CD4-positive, alpha-beta T cell (primary cell): ENCODE measurements at regions not wholly inside any gene's neighbourhood (a gene's known extent, or its start where the extent isn't known, plus 50 kb on each side); places are given as distances from the start of the nearest gene placed in this dataset.

Experiments used
- ATAC-seq: fragments of 200-7000 bp; cut with Tn5 transposase; one replicate; pipeline ENCODE4 v1.10.0; 2022; ENCODE audit warnings: mild to moderate bottlenecking; ENCODE audit not compliant: poor library complexity
- CTCF ChIA-PET: fragments of 350-600 bp; sonication (Branson Sonifier 250); formaldehyde crosslinking; loops from one replicate; lab custom pipeline; 2021; ENCODE audit warnings: antibody characterized with exemption, inconsistent platforms; lab: Charles Lee
- POLR2A ChIA-PET: fragments of 350-600 bp; sonication (Branson Sonifier 250); formaldehyde crosslinking; loops from one replicate; lab custom pipeline; 2021; ENCODE audit warnings: antibody characterized with exemption, inconsistent platforms; lab: Charles Lee
- DNase-seq, 14 experiments: peaks; one replicate each; pipeline ENCODE4 v3.0.0-alpha.2; 2013 to 2020; ENCODE audit warnings: mixed read lengths in 2 of 14
- H3K27ac ChIP-seq, 2 donors: one replicate each; pipeline versions ENCODE4 v1.5.1 to v1.7.0; 2013; ENCODE audit warnings: low read length in 2 of 2, low read depth in 1 of 2, mild to moderate bottlenecking in 1 of 2
- H3K27me3 ChIP-seq, 2 experiments: 1 replicate in 1 of 2; 2 replicates in 1 of 2; pipeline versions ENCODE4 v1.6.1 to v1.7.0; 2013; ENCODE audit warnings: low read length in 2 of 2, control low read depth in 1 of 2, mild to moderate bottlenecking in 1 of 2, moderate library complexity in 1 of 2; ENCODE audit not compliant: insufficient read depth in 2 of 2, control insufficient read depth in 1 of 2
- H3K36me3 ChIP-seq: one replicate; pipeline ENCODE4 v1.6.1; 2013; ENCODE audit warnings: low read length, control low read depth; ENCODE audit not compliant: insufficient read depth
- H3K4me1 ChIP-seq: one replicate; pipeline ENCODE4 v1.6.1; 2013; ENCODE audit warnings: low read length, control low read depth; ENCODE audit not compliant: insufficient read depth
- H3K4me3 ChIP-seq: one replicate; pipeline ENCODE4 v1.5.1; 2013; ENCODE audit warnings: mild to moderate bottlenecking, low read length, moderate library complexity
- H3K9me3 ChIP-seq, 2 experiments: 1 replicate in 1 of 2; 2 replicates in 1 of 2; pipeline versions ENCODE4 v1.6.1 to v1.7.0; 2013; ENCODE audit warnings: low read length in 2 of 2, mild to moderate bottlenecking in 2 of 2, control low read depth in 1 of 2, moderate library complexity in 1 of 2; ENCODE audit not compliant: control insufficient read depth in 1 of 2, insufficient read depth in 1 of 2
- H3K27ac Mint-ChIP-seq: one replicate; pipeline ENCODE4 v1.8.0; 2020; ENCODE audit warnings: mixed read lengths
- H3K27me3 Mint-ChIP-seq: one replicate; pipeline ENCODE4 v1.8.0; 2021; ENCODE audit warnings: mixed read lengths
- H3K36me3 Mint-ChIP-seq: one replicate; pipeline ENCODE4 v1.8.0; 2021; ENCODE audit warnings: low read depth, mixed read lengths
- H3K4me1 Mint-ChIP-seq: one replicate; pipeline ENCODE4 v1.8.0; 2021; ENCODE audit warnings: low read depth, mixed read lengths
- H3K4me3 Mint-ChIP-seq: one replicate; pipeline ENCODE4 v1.8.0; 2020; ENCODE audit warnings: mild to moderate bottlenecking, mixed read lengths
- H3K9me3 Mint-ChIP-seq: one replicate; pipeline ENCODE4 v1.8.0; 2020; ENCODE audit warnings: mixed read lengths
- CTCF ChIP-seq: fragments of 200-600 bp; IDR thresholded peaks from one replicate; pipeline ENCODE4 v1.8.0; 2022; ENCODE audit warnings: antibody characterized with exemption, mild to moderate bottlenecking
- intact Hi-C, 2 experiments: fragments of 100-400 bp; cut with DNase I in 1 of 2; cut with micrococcal nuclease in 1 of 2; formaldehyde crosslinking; loops; one replicate each; pipeline versions ENCODE4 v1.15.1 to v1.9.0; 2023 to 2025; cut with DNase I, micrococcal nuclease

GRCh38 chr5:103674251-103674650 is 111.7 kb upstream of the NUDT12 start:
- Histone ChIP-seq H3K9me3 (no peaks in the 10 kb centered on the region), H3K4me1 (no peaks in the 10 kb centered on the region), H3K27me3 (no peaks in the 10 kb centered on the region), H3K36me3 (no peaks in the 10 kb centered on the region), H3K27ac (no peak overlapping the region), H3K4me3 (no peak overlapping the region)
- Mint-ChIP-seq H3K27ac (no peak overlapping the region), H3K4me1 (no peaks in the 10 kb centered on the region), H3K27me3 (no peaks in the 10 kb centered on the region), H3K36me3 (no peaks in the 10 kb centered on the region), H3K9me3 (no peaks in the 10 kb centered on the region), H3K4me3 (no peak overlapping the region)
- CTCF ChIA-PET: no interaction called here
- no peak for ATAC-seq
- DNase-seq: no peak
- no peak for TF ChIP-seq CTCF
- intact Hi-C loops: no loop called here
- POLR2A ChIA-PET: no interaction called here

GRCh38 chr5:103669615-103670014 is 107.0 kb upstream of the NUDT12 start:
- no peaks in the 10 kb centered on the region for H3K36me3 ChIP-seq
- Mint-ChIP-seq H3K27me3 (no peaks in the 10 kb centered on the region), H3K36me3 (no peaks in the 10 kb centered on the region), H3K27ac (no peak overlapping the region), H3K4me1 (no peaks in the 10 kb centered on the region), H3K4me3 (no peak overlapping the region), H3K9me3 (peaks cover 3% of the 10 kb centered on the region)
- TF ChIP-seq CTCF: no peak
- H3K27me3 ChIP-seq: no peaks in the 10 kb centered on the region
- H3K4me3 ChIP-seq: no peak overlapping the region
- no peak overlapping the region for H3K27ac ChIP-seq
- CTCF ChIA-PET: no interaction called here
- DNase-seq: no peak
- intact Hi-C loops: no loop called here
- peaks cover 0 to 6% of the 10 kb centered on the region in 2 experiments for H3K9me3 ChIP-seq
- POLR2A ChIA-PET: no interaction called here
- no peaks in the 10 kb centered on the region for H3K4me1 ChIP-seq
- no peak for ATAC-seq

- no peak overlapping the region for H3K27ac Mint-ChIP-seq
- Histone ChIP-seq H3K27me3 (no peaks in the 10 kb centered on the region), H3K4me1 (no peaks in the 10 kb centered on the region), H3K36me3 (no peaks in the 10 kb centered on the region), H3K27ac (no peak overlapping the region), H3K4me3 (no peak overlapping the region), H3K9me3 (peaks cover 0 to 6% of the 10 kb centered on the region in 2 experiments)
- no peaks in the 10 kb centered on the region for H3K36me3 Mint-ChIP-seq
- DNase-seq: no peak
- CTCF ChIA-PET: no interaction called here
- peaks cover 6% of the 10 kb centered on the region for H3K9me3 Mint-ChIP-seq
- H3K4me1 Mint-ChIP-seq: no peaks in the 10 kb centered on the region
- intact Hi-C loops: no loop called here
- no peak for ATAC-seq
- POLR2A ChIA-PET: no interaction called here
- H3K4me3 Mint-ChIP-seq: no peak overlapping the region
- TF ChIP-seq CTCF: no peak
- no peaks in the 10 kb centered on the region for H3K27me3 Mint-ChIP-seq
Measured at GRCh38 chr5:103668281-103668680, 105.7 kb upstream of the NUDT12 start.
